CD1c-positive myeloid dendritic cell (primary cell): ENCODE measurements at regions not wholly inside any gene's neighbourhood (a gene's known extent, or its start where the extent isn't known, plus 50 kb on each side); places are given as distances from the start of the nearest gene placed in this dataset.

Experiments used
- DNase-seq: peaks from one replicate; pipeline ENCODE4 v3.0.0-alpha.2; 2016; ENCODE audit errors: extremely low spot score

DNA sequence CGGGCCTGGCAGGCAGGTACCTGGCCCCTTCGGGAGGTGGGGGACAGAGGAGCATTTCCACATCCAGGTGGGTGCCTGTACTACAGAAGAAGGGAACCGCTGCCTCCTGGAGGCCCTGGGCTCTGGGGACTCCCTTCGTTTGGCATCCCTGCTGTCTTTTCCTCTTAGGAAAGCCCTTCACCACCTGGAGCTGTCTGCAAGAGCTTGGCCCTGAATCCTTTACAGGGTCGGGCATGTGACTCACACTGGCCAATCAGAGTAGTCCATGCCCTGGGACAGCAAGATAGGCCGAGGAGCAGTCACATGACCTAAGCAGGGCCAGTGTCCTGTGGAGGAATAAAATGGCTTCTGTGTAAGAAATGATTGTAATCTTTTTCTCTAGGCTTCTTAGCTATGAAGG, 224.9 kb downstream of the ANKRD60 start:
- DNase-seq = no peak

DNA sequence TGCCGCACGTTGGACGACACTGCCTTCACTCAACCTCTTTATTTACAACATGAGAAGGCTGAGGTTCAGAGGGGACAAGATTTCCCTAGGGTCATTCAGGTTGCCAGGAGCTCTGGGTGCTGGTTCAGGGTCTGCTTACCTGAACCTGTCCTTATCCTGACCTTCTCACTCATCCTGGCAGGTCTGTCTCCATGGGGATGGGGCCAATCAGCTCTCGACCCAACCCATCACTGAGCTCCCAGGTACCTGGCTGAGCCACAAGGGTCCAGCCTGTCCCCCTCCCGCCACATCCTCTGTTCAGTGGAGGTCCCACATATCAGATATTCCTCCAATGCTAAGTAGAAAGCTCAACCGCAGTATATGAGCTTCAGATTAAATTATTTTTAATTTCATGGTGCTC, 225.6 kb downstream of the ANKRD60 start:
- DNase-seq = no peak

DNA sequence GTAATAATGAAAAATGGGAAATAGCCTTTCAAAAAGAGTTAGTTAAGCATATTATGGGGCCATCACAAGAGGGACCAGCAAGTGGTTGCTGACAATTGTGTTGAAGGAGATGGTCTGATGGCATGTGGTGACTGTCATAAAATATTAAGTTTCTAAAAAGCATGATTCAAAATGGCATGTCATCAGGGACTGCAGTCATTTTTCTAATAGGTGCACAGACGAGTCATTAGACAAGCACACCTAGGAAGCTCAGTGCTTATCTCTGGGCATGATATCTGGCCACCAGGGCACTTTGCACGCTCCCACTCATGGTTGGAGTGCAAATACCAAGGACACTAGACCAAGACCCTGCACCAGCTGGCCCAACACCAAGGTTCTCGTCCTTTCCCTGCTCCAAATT, 226.5 kb downstream of the ANKRD60 start:
- DNase-seq = no peak

DNA sequence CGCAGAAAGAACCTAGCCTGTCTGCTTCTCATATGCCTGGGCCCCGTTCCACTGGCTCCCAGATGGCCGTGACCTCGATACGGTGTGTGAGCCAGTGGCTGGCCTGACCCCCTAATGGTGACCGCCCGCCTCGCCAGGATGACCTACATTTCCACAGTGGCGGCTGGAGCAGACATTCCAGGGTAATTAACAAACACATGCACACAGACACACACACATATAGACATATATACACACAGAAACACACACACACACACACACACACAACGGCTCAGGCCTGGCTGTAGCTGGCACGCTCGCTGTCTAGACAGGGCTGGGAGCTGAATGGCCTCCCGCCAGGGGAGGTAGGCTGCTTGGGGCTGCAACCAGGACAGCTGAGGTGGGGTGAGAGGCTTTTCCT, 227.1 kb downstream of the ANKRD60 start:
- DNase-seq = no peak

DNA sequence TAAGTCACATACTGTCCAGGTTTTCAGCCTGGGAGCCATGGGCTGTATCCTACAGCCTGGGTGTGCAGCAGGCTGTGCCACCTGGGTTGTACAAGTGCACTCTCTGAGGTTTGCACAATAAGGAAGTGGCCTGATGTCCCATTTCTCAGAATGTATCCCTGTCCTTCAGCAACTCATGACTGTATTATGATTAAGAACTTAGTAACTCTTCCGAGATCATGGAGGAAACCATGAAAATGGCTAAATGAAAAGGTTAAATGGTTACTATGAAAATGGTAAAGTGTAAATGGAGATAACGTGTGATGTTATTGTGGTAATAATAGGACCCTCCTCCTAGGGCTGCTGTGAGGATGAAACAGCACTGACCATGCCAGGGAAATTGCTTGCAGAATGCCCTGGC, 227.6 kb downstream of the ANKRD60 start:
- no peak for DNase-seq

DNA sequence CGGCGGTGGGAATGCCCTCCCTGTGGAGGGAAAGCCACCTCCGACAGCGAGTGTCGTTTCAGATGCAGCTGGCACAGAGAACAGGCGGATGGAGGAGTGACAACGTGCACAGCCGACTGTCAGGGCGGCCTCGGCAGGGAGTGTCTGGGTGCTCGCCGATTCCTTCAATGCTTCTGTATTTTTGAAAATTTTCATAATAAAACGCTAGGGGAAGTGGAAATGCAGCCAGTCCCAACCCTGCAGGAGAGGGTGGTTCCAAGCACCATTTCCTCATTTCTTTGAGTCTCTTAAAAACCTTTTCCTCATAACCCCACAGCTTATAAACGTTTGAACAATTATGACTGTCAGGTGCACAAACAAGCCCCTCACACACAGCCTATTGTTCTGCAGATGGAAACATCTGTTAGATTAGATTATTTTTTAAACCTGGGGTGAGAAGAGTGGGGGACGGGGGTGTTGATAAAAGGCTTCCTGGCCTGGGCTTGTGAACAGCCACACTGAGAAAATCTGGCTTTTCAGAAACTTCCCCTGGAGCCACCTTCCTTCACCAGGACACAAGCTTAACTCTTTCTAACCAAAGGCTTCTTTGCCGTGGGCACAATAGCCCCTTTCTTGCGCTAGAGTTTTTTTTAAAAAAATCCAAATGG, 228.9 kb downstream of the ANKRD60 start:
- DNase-seq = peak; percentile 81

DNA sequence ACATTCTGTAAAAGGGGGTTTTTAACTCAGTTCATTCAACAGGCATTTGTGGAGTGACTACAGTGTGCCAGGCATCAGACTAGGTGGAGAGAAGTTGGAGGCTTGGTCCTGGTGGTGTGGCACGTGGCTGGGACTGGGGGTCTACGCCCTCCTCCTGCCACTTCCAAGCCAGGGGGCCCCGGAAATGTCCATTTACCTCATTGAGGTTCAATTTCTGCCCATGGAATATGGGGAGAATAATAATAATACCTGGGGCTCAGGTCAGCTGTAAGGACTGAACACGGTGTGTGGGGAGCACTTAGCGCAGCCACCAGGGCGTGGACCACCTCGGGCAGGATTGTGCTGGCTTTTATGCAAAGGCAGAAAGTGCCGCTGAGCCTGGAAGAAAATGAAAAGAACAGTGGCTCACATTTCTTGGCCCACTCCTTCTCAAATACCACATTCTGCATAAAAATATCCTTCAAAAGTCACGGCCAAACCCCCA, 229.4 kb downstream of the ANKRD60 start:
- no peak for DNase-seq

DNA sequence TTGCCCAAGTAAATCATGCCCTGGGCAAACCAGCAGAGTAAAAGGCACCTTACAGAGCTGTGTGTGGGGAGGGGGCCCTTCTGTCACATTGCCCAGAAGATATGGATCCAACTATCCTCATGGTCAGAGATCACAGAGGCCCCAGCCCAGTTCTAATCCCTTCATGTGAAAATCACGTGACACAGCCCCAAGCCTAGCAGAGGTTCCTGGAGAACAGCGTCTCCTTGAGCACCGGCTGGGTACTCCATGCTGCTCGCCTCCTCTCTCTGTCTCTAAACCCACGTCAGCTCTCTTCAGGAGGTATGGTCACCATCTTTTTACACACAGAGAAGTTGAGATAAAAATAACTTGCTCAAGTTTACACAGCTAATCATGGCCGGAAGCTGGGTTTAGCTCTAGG, 230.2 kb downstream of the ANKRD60 start:
- DNase-seq = no peak

DNA sequence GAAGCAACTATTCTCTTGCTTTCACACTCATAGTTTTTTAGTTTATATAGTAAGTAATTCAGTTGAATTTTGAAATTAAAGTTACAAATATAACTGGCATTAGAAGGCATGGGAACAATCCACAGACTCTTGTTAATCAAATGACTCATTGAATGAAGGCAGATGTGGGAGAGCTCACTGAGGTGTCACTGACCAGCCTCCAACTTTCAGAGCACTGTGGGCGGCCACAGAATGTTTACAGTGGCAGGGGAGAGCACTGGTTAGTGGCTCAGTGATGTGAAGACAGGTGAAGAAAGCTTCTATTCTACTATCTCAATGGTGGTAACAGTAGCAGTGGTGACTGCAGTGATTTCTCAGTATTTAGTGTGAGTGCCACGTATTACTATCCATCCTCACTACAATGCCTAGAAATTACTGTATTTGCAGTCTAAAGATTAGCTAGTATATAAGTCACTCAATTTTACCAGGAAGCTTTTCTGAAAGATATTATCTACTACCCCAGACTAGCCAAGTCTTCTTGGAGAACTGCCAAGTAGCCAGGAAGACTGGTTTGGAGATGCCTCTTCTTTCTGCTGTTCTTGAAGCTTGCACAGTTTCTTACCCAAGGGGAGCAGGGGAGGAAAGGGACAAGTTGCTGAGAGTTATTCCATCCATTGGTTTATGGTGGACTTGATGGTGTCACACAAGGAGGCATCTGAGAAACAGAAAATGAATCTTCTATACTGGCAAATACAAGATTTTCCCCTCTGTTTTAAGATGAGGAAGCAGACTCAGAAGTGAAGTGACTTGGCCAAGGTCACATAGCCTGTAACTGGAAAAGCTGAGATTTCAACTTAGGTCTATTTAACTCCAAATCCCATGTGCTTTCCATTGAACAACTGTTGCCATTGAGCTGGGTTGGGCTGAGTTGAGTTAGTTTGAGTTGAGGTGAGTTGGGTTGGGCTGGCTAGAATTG, 231.2 kb downstream of the ANKRD60 start:
- no peak for DNase-seq

DNA sequence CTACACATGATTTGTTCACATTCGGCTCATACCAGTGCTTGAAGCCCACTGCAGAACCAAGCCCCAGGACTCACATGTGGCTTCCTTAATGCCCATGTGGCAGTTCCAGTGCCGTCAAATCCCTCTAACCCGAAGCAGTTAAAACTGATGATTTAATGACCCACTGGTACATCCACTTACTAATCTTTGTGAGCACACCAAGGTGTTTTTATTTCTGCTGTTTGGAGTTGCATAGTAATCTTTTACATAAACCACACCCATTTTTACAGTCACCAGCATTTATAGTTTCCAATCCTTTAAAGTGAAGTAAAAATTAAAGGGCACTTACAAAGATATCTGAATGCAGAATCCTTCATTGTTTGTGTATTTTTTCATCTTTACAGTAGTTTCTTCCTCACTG, 232.0 kb downstream of the ANKRD60 start:
- no peak for DNase-seq

DNA sequence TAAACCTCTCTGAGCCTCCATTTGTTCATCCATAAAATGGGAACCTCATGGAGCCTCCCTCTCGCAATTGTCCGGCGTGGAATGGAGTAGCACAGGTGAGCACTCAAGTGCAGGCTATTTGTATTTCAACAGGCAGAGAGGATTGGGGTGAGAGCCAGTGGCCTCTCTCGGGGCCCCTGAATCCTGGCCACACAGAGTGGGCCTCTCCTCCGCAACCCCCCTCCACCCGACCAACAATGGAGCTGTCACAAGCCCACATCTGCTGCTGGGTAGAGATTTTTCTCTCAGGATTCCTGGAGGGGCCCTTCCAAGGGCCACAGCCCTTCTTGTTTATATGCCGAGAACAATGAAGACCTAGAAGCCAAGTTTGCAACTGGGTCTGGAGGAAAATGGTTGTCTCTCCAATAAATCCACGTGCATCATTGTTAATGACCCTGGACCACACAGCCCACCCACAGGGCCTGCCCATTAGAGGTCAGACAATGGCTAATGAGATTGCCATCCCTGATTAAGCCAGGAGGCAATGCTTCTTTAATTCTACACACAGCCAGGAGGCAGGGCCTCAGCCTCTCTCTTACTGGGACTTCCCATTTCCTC, 233.0 kb downstream of the ANKRD60 start:
- DNase-seq = no peak

DNA sequence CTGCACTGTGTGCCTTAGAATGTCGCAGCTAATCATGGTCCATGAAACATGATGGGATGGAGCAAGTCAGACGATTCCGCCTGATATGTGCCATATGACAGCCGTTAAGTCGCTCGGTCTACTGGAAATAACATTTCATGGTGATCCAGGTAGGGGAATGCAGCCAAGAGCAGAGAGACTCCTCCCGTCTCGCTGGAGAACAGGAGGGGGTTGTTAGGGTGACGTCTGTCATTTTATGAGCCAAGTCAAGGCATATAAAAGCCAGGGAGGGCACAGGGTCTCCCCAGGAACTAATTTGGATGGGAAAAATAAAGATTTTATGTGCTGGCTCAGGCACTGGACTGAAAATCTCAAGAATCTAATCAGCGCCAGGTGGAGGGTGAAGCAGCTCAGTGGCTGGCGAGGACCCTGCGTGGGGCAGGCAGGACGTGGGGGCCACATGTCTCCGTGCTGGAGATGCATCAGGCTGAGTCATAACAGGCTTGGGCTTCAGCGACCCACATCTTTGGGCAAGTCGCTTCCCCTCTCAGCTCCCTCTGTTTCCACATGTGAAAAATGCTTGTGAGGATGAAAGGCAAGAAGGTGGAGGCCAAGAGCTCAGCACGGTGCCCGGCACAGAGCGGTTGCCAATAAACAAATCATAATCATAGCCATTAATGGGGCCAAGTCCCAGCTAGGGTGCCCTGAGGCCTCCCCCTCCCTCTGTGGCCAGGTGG, 234.6 kb downstream of the ANKRD60 start:
- DNase-seq = no peak

DNA sequence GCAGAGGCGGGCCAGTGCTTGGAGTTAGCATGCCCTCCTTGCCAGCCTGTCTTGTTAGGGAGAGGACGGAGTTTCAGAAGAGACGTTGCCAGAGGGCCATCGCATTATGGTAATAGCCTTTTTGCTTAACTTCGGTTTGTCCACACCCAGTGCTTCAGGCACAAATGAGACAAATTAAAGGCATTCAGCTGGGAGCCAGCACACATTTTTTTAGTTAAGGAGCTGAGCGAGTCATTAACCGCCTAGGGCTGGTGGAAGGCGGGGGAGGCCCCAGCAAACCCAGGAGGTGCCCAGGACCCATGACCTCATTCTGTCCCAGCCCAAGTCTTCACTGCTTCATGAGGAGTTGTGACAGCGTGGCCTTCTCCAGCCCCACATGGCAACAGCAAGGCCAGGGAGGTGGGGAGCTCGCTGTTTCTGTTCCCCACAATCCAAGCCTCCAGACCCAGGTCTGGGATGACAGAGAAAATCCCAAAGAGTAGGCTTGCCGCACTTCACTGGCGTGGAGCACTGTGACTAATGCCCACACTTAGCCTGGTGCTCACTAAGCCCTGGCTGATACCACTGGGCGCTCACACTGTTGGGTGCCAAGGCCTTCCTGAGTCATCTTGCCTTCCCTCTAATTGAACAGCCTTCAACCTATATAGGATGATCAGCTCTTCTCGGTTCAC, 237.1 kb downstream of the ANKRD60 start:
- no peak for DNase-seq

DNA sequence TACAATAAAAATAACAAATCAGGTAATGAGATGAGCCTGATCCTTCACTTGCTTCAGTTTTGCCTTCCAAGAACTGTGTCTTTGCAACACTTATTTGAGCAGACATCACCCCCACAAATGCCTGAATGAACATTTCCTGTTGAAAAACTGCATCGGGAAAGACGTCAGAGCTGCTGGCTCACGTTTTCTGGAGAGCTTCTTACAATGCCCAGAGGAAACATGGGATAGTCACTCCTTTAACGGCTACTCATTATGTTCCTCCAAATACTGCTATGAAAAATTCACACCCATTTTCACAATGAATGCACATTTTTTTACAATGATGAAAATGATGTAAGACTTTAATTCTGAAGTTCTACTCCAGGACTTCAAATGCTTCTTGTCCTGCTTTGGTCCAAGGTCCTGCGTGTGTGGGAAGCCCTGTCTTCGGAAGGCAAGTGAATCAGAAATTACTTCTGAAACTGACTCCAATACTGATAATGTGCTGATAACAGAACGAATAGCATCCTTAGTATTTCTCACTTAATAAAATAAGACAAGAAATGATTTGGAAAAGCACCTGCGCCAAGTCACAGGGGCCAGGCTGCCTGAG, 238.0 kb downstream of the ANKRD60 start:
- DNase-seq = no peak

DNA sequence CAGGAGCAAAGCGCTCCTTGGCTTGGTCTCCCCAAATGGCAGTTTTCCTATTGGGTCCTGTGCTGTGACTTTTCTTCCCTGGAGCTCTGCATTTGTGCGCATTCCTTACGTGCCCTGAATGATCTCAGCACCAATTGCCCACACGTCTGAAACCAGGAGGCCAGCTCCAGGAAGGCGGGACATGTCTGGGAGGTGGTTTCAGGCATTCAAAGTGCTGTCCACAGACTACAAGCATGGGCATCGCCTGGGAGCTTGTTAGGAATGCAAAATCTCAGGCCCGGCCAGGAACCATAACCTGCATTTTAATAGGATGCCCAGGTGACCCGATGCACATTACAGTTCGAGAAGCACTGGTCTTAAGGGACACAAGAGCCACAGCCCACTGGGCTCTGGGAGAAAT, 239.6 kb downstream of the ANKRD60 start:
- no peak for DNase-seq

DNA sequence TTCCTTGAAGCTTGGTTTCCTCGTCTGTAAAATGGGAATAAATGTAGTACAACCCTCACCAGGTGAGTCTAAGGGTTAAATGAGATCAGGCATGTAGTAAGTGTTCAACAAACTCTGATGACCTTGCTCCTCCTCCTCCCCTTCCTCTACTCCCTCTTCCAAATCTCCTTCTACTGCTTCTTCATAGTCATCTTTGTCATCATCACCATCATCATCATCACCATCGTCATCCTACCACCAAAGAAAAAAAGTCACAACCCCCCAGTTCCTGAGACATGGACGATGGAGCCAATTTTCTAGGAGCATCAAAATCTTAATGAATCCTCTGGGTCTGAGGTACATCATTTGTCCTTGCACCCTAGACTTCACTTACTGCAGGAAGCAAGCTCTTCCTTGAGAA, 240.0 kb downstream of the ANKRD60 start:
- no peak for DNase-seq

DNA sequence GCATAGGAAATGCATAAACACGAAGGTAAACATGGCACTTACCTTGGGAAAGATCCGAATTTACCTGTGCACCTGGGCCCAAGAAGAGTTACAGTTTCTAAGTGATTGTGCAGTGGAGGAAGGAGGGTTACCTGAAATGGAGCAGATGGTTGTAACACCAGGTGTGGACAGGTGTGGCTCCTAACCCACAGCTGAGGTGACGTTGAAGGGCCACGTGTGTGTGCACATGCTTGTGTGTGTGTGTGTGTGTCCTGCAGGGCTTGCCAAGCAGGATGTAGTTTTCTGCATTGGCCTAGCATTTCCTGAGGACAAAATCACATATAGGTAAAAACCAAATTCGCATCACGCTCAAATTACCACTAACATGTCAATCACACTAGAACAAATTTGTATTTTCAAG, 240.8 kb downstream of the ANKRD60 start:
- no peak for DNase-seq

DNA sequence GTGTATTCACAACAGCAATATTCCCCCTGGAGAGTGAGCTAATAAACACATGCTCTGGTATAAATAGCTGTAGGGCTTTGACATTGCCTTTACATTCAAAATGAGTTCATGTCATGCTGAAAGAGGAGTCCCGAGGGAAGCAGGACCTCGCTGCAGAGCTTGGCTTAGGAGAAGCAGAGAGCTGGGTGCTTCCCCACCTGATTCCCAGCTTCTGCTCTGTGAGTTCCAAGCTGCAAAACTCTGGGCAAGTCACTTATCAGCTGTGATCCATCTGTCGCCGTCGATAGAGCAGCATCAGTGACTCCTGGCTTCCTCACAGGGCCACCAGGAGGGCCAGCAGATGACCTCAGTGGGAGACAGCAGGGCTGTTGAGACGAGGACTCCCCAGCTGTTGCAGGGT, 241.8 kb downstream of the ANKRD60 start:
- no peak for DNase-seq

DNA sequence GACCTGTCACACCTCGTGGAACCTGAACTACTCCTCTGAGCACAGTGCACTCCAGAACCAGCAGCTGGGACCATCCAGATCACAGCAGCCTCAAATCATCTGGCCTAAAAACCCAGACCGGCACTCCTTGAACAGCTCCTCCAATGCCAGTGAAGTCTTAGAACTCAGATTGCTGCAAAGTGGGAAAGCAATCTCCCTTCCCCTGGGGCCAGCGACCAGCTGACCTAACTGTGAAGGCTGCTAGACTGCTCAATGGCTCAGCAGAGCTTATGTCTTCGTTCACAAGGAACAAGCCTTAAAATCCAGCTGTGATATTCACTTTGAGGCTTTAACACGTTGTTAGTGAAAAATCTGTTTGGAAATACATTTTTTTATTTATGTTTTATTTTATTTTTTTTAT, 243.2 kb downstream of the ANKRD60 start:
- no peak for DNase-seq

DNA sequence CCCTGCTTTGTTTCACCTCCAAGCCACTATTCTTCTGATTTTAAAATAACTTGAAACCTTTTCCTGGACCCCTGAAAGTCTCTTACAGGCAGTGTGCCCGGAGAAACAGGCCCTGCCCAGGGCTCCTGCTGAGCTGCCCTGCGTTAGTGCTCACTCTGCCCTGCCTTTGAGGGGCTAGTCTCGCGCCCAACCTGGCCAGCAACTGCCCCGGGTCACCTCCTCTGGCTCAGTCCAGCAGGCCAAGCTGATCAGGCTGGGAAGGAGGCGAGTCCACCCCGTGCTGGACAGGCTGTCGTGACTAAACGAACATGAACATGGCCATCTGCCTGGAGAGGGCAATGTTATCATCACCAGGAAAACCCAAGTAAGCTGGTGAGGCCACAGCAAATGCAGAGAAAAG, 245.4 kb downstream of the ANKRD60 start:
- DNase-seq = no peak

DNA sequence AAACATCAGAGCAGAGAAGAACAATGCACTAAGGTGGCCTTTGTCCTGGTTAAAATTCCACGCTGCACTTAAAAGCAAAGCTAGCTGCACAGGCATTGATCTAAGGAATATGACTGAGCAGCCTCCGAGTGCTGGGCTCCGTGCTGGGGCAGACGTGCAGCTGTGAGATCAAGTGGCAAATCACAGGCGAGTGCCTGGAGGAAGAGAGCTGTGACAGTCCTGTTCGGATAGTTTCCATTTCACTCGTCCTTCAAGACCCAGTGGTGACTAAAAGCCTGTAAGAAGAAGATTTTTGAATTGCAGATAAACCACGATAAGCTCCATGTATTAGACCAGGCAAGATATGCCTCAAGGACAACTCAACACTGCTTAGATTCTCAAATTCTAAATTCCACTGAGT, 247.9 kb downstream of the ANKRD60 start:
- DNase-seq = no peak
